ENCODE measurements at regions not wholly inside any gene's neighbourhood (a gene's known extent, or its start where the extent isn't known, plus 50 kb on each side); places are given as distances from the start of the nearest gene placed in this dataset.

GRCh38 chr7:94829987-94830386 is 77.4 kb upstream of the PPP1R9A start:
- no peak for TF ChIP-seq EZH2 (IDR thresholded peaks at IDR 0.05; ENCODE audit: low read length, unreplicated experiment)
- TF ChIP-seq EZH2phosphoT487 (IDR thresholded peaks at IDR 0.05; ENCODE audit: borderline replicate concordance, low read length) = no peak
- TF ChIP-seq CTCF (conservative IDR thresholded peaks at IDR 0.05; ENCODE audit: low read depth, low read length) = no peak
- ATAC-seq (no peak), DNase-seq (no peak)
- no peak overlapping the region for H3K9ac ChIP-seq (ENCODE audit: low read length)
- H2AFZ ChIP-seq (ENCODE audit: low read length) = no peak overlapping the region
- H3K4me3 ChIP-seq (ENCODE audit: low read length) = no peak overlapping the region
- ChIA-PET POLR2A (ENCODE audit: unreplicated experiment) (no interaction called here), CTCF (no interaction called here)
- H3K79me2 ChIP-seq (ENCODE audit: low read length) = no peaks in the 10 kb centered on the region
- H3K4me1 ChIP-seq (ENCODE audit: insufficient read depth, low read length) = peaks cover 6% of the 10 kb centered on the region
- H3K4me2 ChIP-seq (ENCODE audit: low read length) = no peak overlapping the region
- intact Hi-C loops (cut with micrococcal nuclease) = no loop called here
- no peaks in the 10 kb centered on the region for H3K27me3 ChIP-seq (ENCODE audit: low read length)
- H3K27ac ChIP-seq (ENCODE audit: low read length) = no peak overlapping the region
- H4K20me1 ChIP-seq (ENCODE audit: low read length) = no peaks in the 10 kb centered on the region
- H3F3A ChIP-seq (ENCODE audit: low read length, unreplicated experiment) = no peaks in the 10 kb centered on the region
- no peaks in the 10 kb centered on the region for H3K9me3 ChIP-seq (ENCODE audit: low read length)
- BruUV-seq (replicated peaks) = no TSS peak
- no peaks in the 10 kb centered on the region for H3K36me3 ChIP-seq (ENCODE audit: low read depth, low read length)
- no peaks in the 10 kb centered on the region for H3K9me2 ChIP-seq (replicated peaks; ENCODE audit: low read length)

GRCh38 chr7:94832051-94832450 is 75.3 kb upstream of the PPP1R9A start:
- no peak overlapping the region for H3K27ac ChIP-seq (ENCODE audit: low read length)
- ChIA-PET POLR2A (ENCODE audit: unreplicated experiment) (no interaction called here), CTCF (no interaction called here)
- no peaks in the 10 kb centered on the region for H3K27me3 ChIP-seq (ENCODE audit: low read length)
- no peaks in the 10 kb centered on the region for H3K36me3 ChIP-seq (ENCODE audit: low read depth, low read length)
- peak; percentile 28 for DNase-seq
- H3K9me3 ChIP-seq (ENCODE audit: low read length) = no peaks in the 10 kb centered on the region
- no peak overlapping the region for H3K4me3 ChIP-seq (ENCODE audit: low read length)
- no TSS peak for BruUV-seq (replicated peaks)
- H2AFZ ChIP-seq (ENCODE audit: low read length) = no peak overlapping the region
- H3K4me1 ChIP-seq (ENCODE audit: insufficient read depth, low read length) = peaks cover 8% of the 10 kb centered on the region
- intact Hi-C loops (cut with micrococcal nuclease) = no loop called here
- H3K79me2 ChIP-seq (ENCODE audit: low read length) = no peaks in the 10 kb centered on the region
- H3K9ac ChIP-seq (ENCODE audit: low read length) = no peak overlapping the region
- H4K20me1 ChIP-seq (ENCODE audit: low read length) = no peaks in the 10 kb centered on the region
- no peaks in the 10 kb centered on the region for H3K9me2 ChIP-seq (replicated peaks; ENCODE audit: low read length)
- H3K4me2 ChIP-seq (ENCODE audit: low read length) = no peak overlapping the region
- TF ChIP-seq EZH2 (IDR thresholded peaks at IDR 0.05; ENCODE audit: low read length, unreplicated experiment) = no peak
- no peak for TF ChIP-seq EZH2phosphoT487 (IDR thresholded peaks at IDR 0.05; ENCODE audit: borderline replicate concordance, low read length)
- TF ChIP-seq CTCF (conservative IDR thresholded peaks at IDR 0.05; ENCODE audit: low read depth, low read length) = no peak
- no peaks in the 10 kb centered on the region for H3F3A ChIP-seq (ENCODE audit: low read length, unreplicated experiment)
- peak; percentile 40 for ATAC-seq

GRCh38 chr7:94834359-94834758 is 73.0 kb upstream of the PPP1R9A start:
- CTCF ChIA-PET = no interaction called here
- H3K79me2 ChIP-seq (ENCODE audit: low read length) = no peaks in the 10 kb centered on the region

More at GRCh38 chr7:94834359-94834758, 73.0 kb upstream of the PPP1R9A start:
- Histone ChIP-seq H3K4me1 (ENCODE audit: insufficient read depth, low read length) (peaks cover 8% of the 10 kb centered on the region), H3K9me2 (replicated peaks; ENCODE audit: low read length) (no peaks in the 10 kb centered on the region), H3K36me3 (ENCODE audit: low read depth, low read length) (no peaks in the 10 kb centered on the region), H3K9ac (ENCODE audit: low read length) (no peak overlapping the region), H3K9me3 (ENCODE audit: low read length) (no peaks in the 10 kb centered on the region), H3K27ac (ENCODE audit: low read length) (peak overlapping the region; percentile 28), H3K27me3 (ENCODE audit: low read length) (no peaks in the 10 kb centered on the region), H2AFZ (ENCODE audit: low read length) (no peak overlapping the region), H3K4me2 (ENCODE audit: low read length) (no peak overlapping the region), H4K20me1 (ENCODE audit: low read length) (no peaks in the 10 kb centered on the region), H3K4me3 (ENCODE audit: low read length) (no peak overlapping the region), H3F3A (ENCODE audit: low read length, unreplicated experiment) (no peaks in the 10 kb centered on the region)
- no TSS peak for BruUV-seq (replicated peaks)
- intact Hi-C loops (cut with micrococcal nuclease) = no loop called here
- peak; percentile 65 for ATAC-seq
- POLR2A ChIA-PET (ENCODE audit: unreplicated experiment) = no interaction called here
- TF ChIP-seq CTCF (conservative IDR thresholded peaks at IDR 0.05; ENCODE audit: low read depth, low read length) (no peak), EZH2 (IDR thresholded peaks at IDR 0.05; ENCODE audit: low read length, unreplicated experiment) (no peak), EZH2phosphoT487 (IDR thresholded peaks at IDR 0.05; ENCODE audit: borderline replicate concordance, low read length) (no peak)
- peak; percentile 72 for DNase-seq

Data from PC-3 (cell line).